ENCODE measurements at regions not wholly inside any gene's neighbourhood (a gene's known extent, or its start where the extent isn't known, plus 50 kb on each side); places are given as distances from the start of the nearest gene placed in this dataset.

- Histone ChIP-seq H3K4me3 (no peak overlapping the region), H3K27ac (no peak overlapping the region), H3K27me3 (peaks cover 31% of the 10 kb centered on the region), H3K9me3 (no peaks in the 10 kb centered on the region), H3K36me3 (no peaks in the 10 kb centered on the region), H3K4me1 (no peaks in the 10 kb centered on the region)
- no peak for ATAC-seq
- 93% methylated on average over 2 of the region's 2 CpGs; no CpG with 5 or more reads in 1 of the 2 donors for whole genome bisulfite sequencing, 2 donors (ENCODE audit: low coverage in 1 of 2)
- TF ChIP-seq EP300 (IDR thresholded peaks at IDR 0.05) (no peak), CTCF (IDR thresholded peaks at IDR 0.05) (no peak), POLR2AphosphoS5 (IDR thresholded peaks at IDR 0.05) (no peak), POLR2A (IDR thresholded peaks at IDR 0.05) (no peak)
Measured at GRCh38 chr12:114218136-114218535, 187.8 kb downstream of the TBX5 start.

GRCh38 chr12:114215746-114216145 is 190.2 kb downstream of the TBX5 start:
- peaks cover 28% of the 10 kb centered on the region for H3K27me3 ChIP-seq
- no peaks in the 10 kb centered on the region for H3K4me1 ChIP-seq
- 29 to 36% methylated on average over 6 of the region's 6 CpGs for WGBS, 2 donors (ENCODE audit: low coverage in 1 of 2)
- H3K36me3 ChIP-seq: no peaks in the 10 kb centered on the region
- no peak for ATAC-seq
- no peak overlapping the region for H3K27ac ChIP-seq
- no peaks in the 10 kb centered on the region for H3K9me3 ChIP-seq
- no peak overlapping the region for H3K4me3 ChIP-seq
- TF ChIP-seq EP300 (IDR thresholded peaks at IDR 0.05) (no peak), POLR2AphosphoS5 (IDR thresholded peaks at IDR 0.05) (no peak), CTCF (IDR thresholded peaks at IDR 0.05) (no peak), POLR2A (IDR thresholded peaks at IDR 0.05) (no peak)

- Histone ChIP-seq H3K27ac (no peak overlapping the region), H3K4me1 (no peaks in the 10 kb centered on the region), H3K4me3 (no peak overlapping the region), H3K36me3 (no peaks in the 10 kb centered on the region), H3K9me3 (no peaks in the 10 kb centered on the region), H3K27me3 (peaks cover 15% of the 10 kb centered on the region)
- 67 to 79% methylated on average over 1 to 2 of the region's 2 CpGs for WGBS, 2 donors (ENCODE audit: low coverage in 1 of 2)
- ATAC-seq: no peak
- TF ChIP-seq POLR2AphosphoS5 (IDR thresholded peaks at IDR 0.05) (no peak), EP300 (IDR thresholded peaks at IDR 0.05) (no peak), POLR2A (IDR thresholded peaks at IDR 0.05) (no peak), CTCF (IDR thresholded peaks at IDR 0.05) (no peak)
Measured at GRCh38 chr12:114213055-114213581, 192.8 kb downstream of the TBX5 start.

GRCh38 chr12:114209861-114210260 is 196.1 kb downstream of the TBX5 start:
- Histone ChIP-seq H3K4me3 (no peak overlapping the region), H3K27ac (no peak overlapping the region), H3K4me1 (no peaks in the 10 kb centered on the region), H3K9me3 (no peaks in the 10 kb centered on the region), H3K36me3 (no peaks in the 10 kb centered on the region), H3K27me3 (no peaks in the 10 kb centered on the region)
- WGBS, 2 donors (ENCODE audit: low coverage in 1 of 2): 83 to 94% methylated on average over 2 of the region's 3 CpGs
- no peak for ATAC-seq
- TF ChIP-seq POLR2AphosphoS5 (IDR thresholded peaks at IDR 0.05) (no peak), EP300 (IDR thresholded peaks at IDR 0.05) (no peak), POLR2A (IDR thresholded peaks at IDR 0.05) (no peak), CTCF (IDR thresholded peaks at IDR 0.05) (no peak)

GRCh38 chr12:114206525-114206924 is 199.4 kb downstream of the TBX5 start:
- no peaks in the 10 kb centered on the region for H3K9me3 ChIP-seq
- no peaks in the 10 kb centered on the region for H3K36me3 ChIP-seq
- TF ChIP-seq EP300 (IDR thresholded peaks at IDR 0.05) (no peak), POLR2A (IDR thresholded peaks at IDR 0.05) (no peak), POLR2AphosphoS5 (IDR thresholded peaks at IDR 0.05) (no peak), CTCF (IDR thresholded peaks at IDR 0.05) (no peak)
- no peak overlapping the region for H3K27ac ChIP-seq
- H3K4me3 ChIP-seq: no peak overlapping the region
- peaks cover 12% of the 10 kb centered on the region for H3K27me3 ChIP-seq
- H3K4me1 ChIP-seq: no peaks in the 10 kb centered on the region
- no peak for ATAC-seq

Measured in gastroesophageal sphincter (tissue), 4 donors.